ENCODE measurements at regions not wholly inside any gene's neighbourhood (a gene's known extent, or its start where the extent isn't known, plus 50 kb on each side); places are given as distances from the start of the nearest gene placed in this dataset.

- Histone ChIP-seq H3K36me3 (ENCODE audit: control insufficient read depth, insufficient read depth, low read length) (no peaks in the 10 kb centered on the region), H3K4me3 (replicated peaks; ENCODE audit: low read depth, low read length) (no peak overlapping the region), H3K27me3 (replicated peaks; ENCODE audit: control insufficient read depth, insufficient read depth, low read length) (no peaks in the 10 kb centered on the region)
- no peak for TF ChIP-seq CTCF (IDR thresholded peaks at IDR 0.05; ENCODE audit: insufficient read depth, low read length, poor library complexity, severe bottlenecking)
- DNase-seq (ENCODE audit: extremely low read depth, insufficient read length): no peak
Observed at GRCh38 chr9:17978773-17979172, 399.9 kb downstream of the SH3GL2 start.

- Histone ChIP-seq H3K36me3 (ENCODE audit: control insufficient read depth, insufficient read depth, low read length) (no peaks in the 10 kb centered on the region), H3K4me3 (replicated peaks; ENCODE audit: low read depth, low read length) (no peak overlapping the region), H3K27me3 (replicated peaks; ENCODE audit: control insufficient read depth, insufficient read depth, low read length) (no peaks in the 10 kb centered on the region)
- no peak for DNase-seq (ENCODE audit: extremely low read depth, insufficient read length)
- TF ChIP-seq CTCF (IDR thresholded peaks at IDR 0.05; ENCODE audit: insufficient read depth, low read length, poor library complexity, severe bottlenecking): no peak
Observed at GRCh38 chr9:17986595-17986994, 407.7 kb downstream of the SH3GL2 start.

GRCh38 chr9:17987189-17987588 lies 408.3 kb downstream of the SH3GL2 start:
- no peak for TF ChIP-seq CTCF (IDR thresholded peaks at IDR 0.05; ENCODE audit: insufficient read depth, low read length, poor library complexity, severe bottlenecking)
- H3K27me3 ChIP-seq (replicated peaks; ENCODE audit: control insufficient read depth, insufficient read depth, low read length): no peaks in the 10 kb centered on the region
- DNase-seq (ENCODE audit: extremely low read depth, insufficient read length): no peak
- no peak overlapping the region for H3K4me3 ChIP-seq (replicated peaks; ENCODE audit: low read depth, low read length)
- no peaks in the 10 kb centered on the region for H3K36me3 ChIP-seq (ENCODE audit: control insufficient read depth, insufficient read depth, low read length)

- H3K4me3 ChIP-seq (replicated peaks; ENCODE audit: low read depth, low read length): no peak overlapping the region
- H3K36me3 ChIP-seq (ENCODE audit: control insufficient read depth, insufficient read depth, low read length): no peaks in the 10 kb centered on the region
- no peaks in the 10 kb centered on the region for H3K27me3 ChIP-seq (replicated peaks; ENCODE audit: control insufficient read depth, insufficient read depth, low read length)
- TF ChIP-seq CTCF (IDR thresholded peaks at IDR 0.05; ENCODE audit: insufficient read depth, low read length, poor library complexity, severe bottlenecking): no peak
- DNase-seq (ENCODE audit: extremely low read depth, insufficient read length): no peak
Observed at GRCh38 chr9:17988489-17988888, 409.6 kb downstream of the SH3GL2 start.

GRCh38 chr9:17990602-17991001 lies 411.7 kb downstream of the SH3GL2 start:
- H3K36me3 ChIP-seq (ENCODE audit: control insufficient read depth, insufficient read depth, low read length): no peaks in the 10 kb centered on the region
- H3K27me3 ChIP-seq (replicated peaks; ENCODE audit: control insufficient read depth, insufficient read depth, low read length): no peaks in the 10 kb centered on the region
- no peak for TF ChIP-seq CTCF (IDR thresholded peaks at IDR 0.05; ENCODE audit: insufficient read depth, low read length, poor library complexity, severe bottlenecking)
- no peak for DNase-seq (ENCODE audit: extremely low read depth, insufficient read length)
- no peak overlapping the region for H3K4me3 ChIP-seq (replicated peaks; ENCODE audit: low read depth, low read length)

GRCh38 chr9:17993024-17993423 lies 414.2 kb downstream of the SH3GL2 start:
- TF ChIP-seq CTCF (IDR thresholded peaks at IDR 0.05; ENCODE audit: insufficient read depth, low read length, poor library complexity, severe bottlenecking): no peak
- H3K27me3 ChIP-seq (replicated peaks; ENCODE audit: control insufficient read depth, insufficient read depth, low read length): no peaks in the 10 kb centered on the region
- no peak overlapping the region for H3K4me3 ChIP-seq (replicated peaks; ENCODE audit: low read depth, low read length)
- DNase-seq (ENCODE audit: extremely low read depth, insufficient read length): no peak
- H3K36me3 ChIP-seq (ENCODE audit: control insufficient read depth, insufficient read depth, low read length): no peaks in the 10 kb centered on the region

All from GM06990 (cell line).